ENCODE measurements at regions not wholly inside any gene's neighbourhood (a gene's known extent, or its start where the extent isn't known, plus 50 kb on each side); places are given as distances from the start of the nearest gene placed in this dataset.

DNA sequence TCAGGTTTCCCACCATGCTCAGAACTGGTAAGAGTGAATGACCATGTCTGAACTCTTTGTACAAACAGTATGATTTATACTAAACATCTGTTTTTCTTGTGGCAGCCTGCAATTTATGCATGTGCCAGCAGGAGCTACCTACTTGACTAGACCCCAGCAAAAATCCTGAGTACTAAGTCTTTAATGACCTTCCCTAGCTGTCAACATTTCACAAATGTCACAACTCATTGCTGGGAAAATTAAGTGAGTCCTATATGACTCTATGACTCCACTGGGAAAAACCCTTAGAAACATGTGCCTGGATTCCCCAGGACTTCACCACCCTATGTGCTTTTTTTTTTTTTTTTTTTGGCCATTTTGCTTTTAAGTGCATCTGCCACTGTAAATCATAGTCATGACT is 1225.8 kb downstream of the SUCLG1 start:
- Histone ChIP-seq H3K9me2 (replicated peaks; ENCODE audit: low read depth, low read length) (0 out of 2 replicates have a peak, but pooled peaks cover 3% of the 10 kb centered on the region), H3K36me3 (ENCODE audit: insufficient read depth, low read length) (no peaks in the 10 kb centered on the region), H3F3A (ENCODE audit: low read depth) (no peaks in the 10 kb centered on the region), H3K4me1 (ENCODE audit: insufficient read depth, low read length, poor library complexity, severe bottlenecking) (no peaks in the 10 kb centered on the region), H3K4me2 (ENCODE audit: low read depth, low read length, poor library complexity, severe bottlenecking) (no peak overlapping the region), H2AFZ (ENCODE audit: low read length) (no peak overlapping the region), H3K79me2 (ENCODE audit: insufficient read depth, low read length) (no peaks in the 10 kb centered on the region), H4K20me1 (ENCODE audit: insufficient read depth, low read length, poor library complexity, severe bottlenecking) (no peaks in the 10 kb centered on the region), H3K27me3 (ENCODE audit: insufficient read depth, low read length, poor library complexity, severe bottlenecking) (no peaks in the 10 kb centered on the region), H3K9me3 (ENCODE audit: insufficient read depth, low read depth, low read length) (no peaks in the 10 kb centered on the region), H3K9ac (ENCODE audit: low read depth, low read length, poor library complexity, severe bottlenecking) (no peak overlapping the region), H3K4me3 (ENCODE audit: low read length, poor library complexity, severe bottlenecking) (no peak overlapping the region)
- TF ChIP-seq, protein P1, sequence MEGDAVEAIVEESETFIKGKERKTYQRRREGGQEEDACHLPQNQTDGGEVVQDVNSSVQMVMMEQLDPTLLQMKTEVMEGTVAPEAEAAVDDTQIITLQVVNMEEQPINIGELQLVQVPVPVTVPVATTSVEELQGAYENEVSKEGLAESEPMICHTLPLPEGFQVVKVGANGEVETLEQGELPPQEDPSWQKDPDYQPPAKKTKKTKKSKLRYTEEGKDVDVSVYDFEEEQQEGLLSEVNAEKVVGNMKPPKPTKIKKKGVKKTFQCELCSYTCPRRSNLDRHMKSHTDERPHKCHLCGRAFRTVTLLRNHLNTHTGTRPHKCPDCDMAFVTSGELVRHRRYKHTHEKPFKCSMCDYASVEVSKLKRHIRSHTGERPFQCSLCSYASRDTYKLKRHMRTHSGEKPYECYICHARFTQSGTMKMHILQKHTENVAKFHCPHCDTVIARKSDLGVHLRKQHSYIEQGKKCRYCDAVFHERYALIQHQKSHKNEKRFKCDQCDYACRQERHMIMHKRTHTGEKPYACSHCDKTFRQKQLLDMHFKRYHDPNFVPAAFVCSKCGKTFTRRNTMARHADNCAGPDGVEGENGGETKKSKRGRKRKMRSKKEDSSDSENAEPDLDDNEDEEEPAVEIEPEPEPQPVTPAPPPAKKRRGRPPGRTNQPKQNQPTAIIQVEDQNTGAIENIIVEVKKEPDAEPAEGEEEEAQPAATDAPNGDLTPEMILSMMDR (conservative IDR thresholded peaks at IDR 0.05; ENCODE audit: low read length): no peak
- no peak for TF ChIP-seq EZH2phosphoT487 (IDR thresholded peaks at IDR 0.05; ENCODE audit: borderline replicate concordance)

DNA sequence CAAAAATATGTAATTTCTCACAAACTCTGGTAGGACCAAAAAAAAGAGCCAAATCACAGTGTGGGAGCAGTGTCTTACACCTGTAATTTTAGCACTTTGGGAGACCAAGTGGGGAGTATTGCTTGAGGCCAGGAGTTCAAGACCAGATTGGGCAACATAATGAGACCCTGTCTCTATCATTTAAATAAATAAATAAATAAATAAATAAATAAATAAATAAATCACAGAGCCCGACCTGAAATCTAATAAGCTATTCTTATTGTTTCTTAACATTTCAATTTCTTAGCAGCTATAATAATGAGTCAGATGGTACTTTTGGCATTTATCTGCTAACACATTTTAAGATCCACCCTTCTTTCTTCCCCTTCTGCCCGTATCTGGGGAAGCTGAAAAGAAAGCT is 1229.6 kb downstream of the SUCLG1 start:
- TF ChIP-seq EZH2phosphoT487 (IDR thresholded peaks at IDR 0.05; ENCODE audit: borderline replicate concordance): no peak
- TF ChIP-seq, protein P1 (conservative IDR thresholded peaks at IDR 0.05; ENCODE audit: low read length): no peak
- H3F3A ChIP-seq (ENCODE audit: low read depth): no peaks in the 10 kb centered on the region
- no peaks in the 10 kb centered on the region for H3K4me1 ChIP-seq (ENCODE audit: insufficient read depth, low read length, poor library complexity, severe bottlenecking)
- H3K4me2 ChIP-seq (ENCODE audit: low read depth, low read length, poor library complexity, severe bottlenecking): no peak overlapping the region
- no peaks in the 10 kb centered on the region for H3K79me2 ChIP-seq (ENCODE audit: insufficient read depth, low read length)
- H4K20me1 ChIP-seq (ENCODE audit: insufficient read depth, low read length, poor library complexity, severe bottlenecking): no peaks in the 10 kb centered on the region
- H2AFZ ChIP-seq (ENCODE audit: low read length): no peak overlapping the region
- H3K9me3 ChIP-seq (ENCODE audit: insufficient read depth, low read depth, low read length): no peaks in the 10 kb centered on the region
- H3K9me2 ChIP-seq (replicated peaks; ENCODE audit: low read depth, low read length): no peaks in the 10 kb centered on the region
- no peak overlapping the region for H3K4me3 ChIP-seq (ENCODE audit: low read length, poor library complexity, severe bottlenecking)
- no peaks in the 10 kb centered on the region for H3K27me3 ChIP-seq (ENCODE audit: insufficient read depth, low read length, poor library complexity, severe bottlenecking)
- no peak overlapping the region for H3K9ac ChIP-seq (ENCODE audit: low read depth, low read length, poor library complexity, severe bottlenecking)
- no peaks in the 10 kb centered on the region for H3K36me3 ChIP-seq (ENCODE audit: insufficient read depth, low read length)

DNA sequence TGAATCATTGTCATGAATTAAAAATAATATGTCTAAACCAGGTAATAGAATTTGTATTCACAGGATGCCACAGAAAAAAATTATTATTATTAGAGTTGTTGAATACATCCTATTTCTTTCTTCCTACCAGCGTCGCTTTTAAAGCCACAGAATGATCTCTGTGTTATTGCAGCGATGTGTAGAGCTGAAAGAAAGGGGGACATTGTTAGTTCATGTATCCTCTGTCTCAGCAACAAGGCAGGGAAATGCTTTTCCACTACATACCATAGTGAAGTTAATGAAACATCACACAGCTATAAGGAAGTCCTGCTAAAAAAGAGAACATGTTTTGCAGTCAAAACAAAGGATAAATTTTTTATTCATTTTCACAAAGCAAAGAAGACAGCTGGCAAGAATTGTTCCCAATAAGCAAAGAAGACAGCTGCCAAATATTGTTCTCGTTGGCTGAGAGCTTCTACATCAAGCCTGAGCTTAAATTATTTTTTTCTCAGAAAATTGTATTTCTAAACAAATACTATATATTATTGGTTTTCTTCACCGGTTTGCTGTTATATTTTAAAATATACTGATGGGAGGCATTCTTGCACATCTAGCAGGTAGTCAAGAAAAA is 1234.4 kb downstream of the SUCLG1 start:
- TF ChIP-seq, protein P1 (conservative IDR thresholded peaks at IDR 0.05; ENCODE audit: low read length): no peak
- TF ChIP-seq EZH2phosphoT487 (IDR thresholded peaks at IDR 0.05; ENCODE audit: borderline replicate concordance): no peak
- Histone ChIP-seq H3K4me1 (ENCODE audit: insufficient read depth, low read length, poor library complexity, severe bottlenecking) (no peaks in the 10 kb centered on the region), H3K27me3 (ENCODE audit: insufficient read depth, low read length, poor library complexity, severe bottlenecking) (no peaks in the 10 kb centered on the region), H3K9me2 (replicated peaks; ENCODE audit: low read depth, low read length) (no peaks in the 10 kb centered on the region), H3K36me3 (ENCODE audit: insufficient read depth, low read length) (no peaks in the 10 kb centered on the region), H2AFZ (ENCODE audit: low read length) (no peak overlapping the region), H4K20me1 (ENCODE audit: insufficient read depth, low read length, poor library complexity, severe bottlenecking) (no peaks in the 10 kb centered on the region), H3K4me2 (ENCODE audit: low read depth, low read length, poor library complexity, severe bottlenecking) (no peak overlapping the region), H3K4me3 (ENCODE audit: low read length, poor library complexity, severe bottlenecking) (no peak overlapping the region), H3F3A (ENCODE audit: low read depth) (no peaks in the 10 kb centered on the region), H3K9ac (ENCODE audit: low read depth, low read length, poor library complexity, severe bottlenecking) (no peak overlapping the region), H3K9me3 (ENCODE audit: insufficient read depth, low read depth, low read length) (no peaks in the 10 kb centered on the region), H3K79me2 (ENCODE audit: insufficient read depth, low read length) (no peaks in the 10 kb centered on the region)

Data from Loucy (cell line).